Right lobe of liver (tissue), 6 donors: ENCODE measurements at regions not wholly inside any gene's neighbourhood (a gene's known extent, or its start where the extent isn't known, plus 50 kb on each side); places are given as distances from the start of the nearest gene placed in this dataset.

Experiments
- ATAC-seq, 4 donors: fragments of 200-7000 bp; cut with Tn5 transposase; one replicate each; pipeline ENCODE4 v1.9.1; 2020; ENCODE audit warnings: mild to moderate bottlenecking in 4 of 4, moderate library complexity in 4 of 4
- DNase-seq, 3 donors: peaks; one replicate each; pipeline ENCODE4 v3.0.0-alpha.2; 2020
- H3K27ac ChIP-seq, 3 donors: fragments of 200-600 bp; one replicate each; pipeline ENCODE4 v1.8.0; 2022
- H3K27me3 ChIP-seq, 2 donors: fragments of 200-600 bp; one replicate each; pipeline ENCODE4 v1.8.0; 2022
- H3K36me3 ChIP-seq, 4 donors: fragments of 200-600 bp; sonication (generic) in 1 of 4; one replicate each; pipeline versions ENCODE4 v1.5.1 to v1.8.0; 2017 to 2022; ENCODE audit warnings: control low read depth in 1 of 4
- H3K4me1 ChIP-seq, 4 donors: fragments of 200-600 bp; sonication (generic) in 1 of 4; one replicate each; pipeline versions ENCODE4 v1.5.1 to v1.8.0; 2017 to 2022; ENCODE audit warnings: control low read depth in 1 of 4
- H3K4me3 ChIP-seq, 3 donors: fragments of 200-600 bp; one replicate each; pipeline ENCODE4 v1.8.0; 2022
- H3K9me3 ChIP-seq, 4 donors: fragments of 200-600 bp; sonication (generic) in 1 of 4; one replicate each; pipeline versions ENCODE4 v1.5.1 to v1.8.0; 2017 to 2022; ENCODE audit warnings: control low read depth in 1 of 4
- CTCF ChIP-seq, 4 donors: fragments of 200-600 bp in 3 of 4; fragments of 450-650 bp in 1 of 4; IDR thresholded peaks; one replicate each; pipeline versions ENCODE4 v1.5.1 to v1.8.0; 2016 to 2022; ENCODE audit warnings: antibody characterized with exemption in 4 of 4, mild to moderate bottlenecking in 2 of 4
- POLR2A ChIP-seq: fragments of 450-650 bp; IDR thresholded peaks from one replicate; pipeline ENCODE4 v1.6.1; 2017; ENCODE audit warnings: antibody characterized with exemption, mild to moderate bottlenecking
- WGBS: methylation state at CpG from one replicate; pipeline ENCODE4 v1.1.6; 2018; ENCODE audit warnings: low coverage, low lambda C conversion rate; ENCODE audit not compliant: insufficient coverage; ENCODE audit errors: missing lambda C conversion rate; 5-methylcytosine and 5-hydroxymethylcytosine counted together
- intact Hi-C, 2 donors: fragments of 100-400 bp; cut with DNase I; formaldehyde crosslinking; loops; one replicate each; pipeline versions ENCODE4 v1.11.2 to v1.14.1; 2022
- donor health status: DM: no; HTN: yes; CAD: no.
- donor health status: DM: no; HTN: no; CAD: no.
- donor health status: DM: no; HTN: no; CAD: no.
- donor health status: DM: no; HTN: yes; CAD: no.
- donor health status: DM: no; HTN: yes; CAD: no.

DNA sequence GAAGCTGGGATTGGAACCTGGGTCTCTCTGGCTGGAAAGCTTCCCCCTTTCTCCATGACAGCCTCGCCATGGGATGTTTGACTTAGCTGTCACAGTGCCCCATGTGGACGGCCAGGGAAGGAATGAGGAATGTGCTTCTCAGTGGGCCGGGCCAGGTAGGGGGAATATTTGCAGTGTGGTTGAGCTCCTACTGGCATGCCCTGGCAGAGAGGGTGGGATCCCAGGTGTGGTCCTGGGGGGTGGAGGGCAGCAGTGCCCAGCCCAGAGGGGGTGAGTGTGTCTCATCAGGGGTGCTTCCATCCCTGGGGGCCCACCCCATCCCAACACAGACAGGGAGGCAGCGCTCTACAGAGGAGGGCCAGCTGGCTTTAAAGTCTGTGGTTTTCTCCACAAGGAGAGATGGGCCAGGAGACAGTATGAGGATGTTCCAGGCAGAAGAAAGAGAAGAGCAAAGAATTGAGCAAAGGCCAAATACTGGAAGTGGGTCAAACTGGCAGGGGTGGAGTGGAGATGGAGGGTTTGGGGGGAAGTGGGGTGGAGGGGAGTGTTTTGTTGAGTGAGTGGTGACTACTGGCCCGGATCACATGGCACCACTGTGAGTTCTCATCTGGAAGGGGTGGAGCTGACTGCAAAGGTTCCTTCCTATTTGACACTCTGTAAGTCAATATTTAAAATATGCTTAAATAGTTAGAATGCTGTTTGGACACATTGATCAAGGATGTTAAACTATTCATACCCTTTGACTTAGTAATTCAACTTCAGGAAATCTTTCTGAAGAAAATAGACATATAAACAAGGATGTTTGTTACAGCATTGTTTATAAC, 94.0 kb downstream of the MYCN start:
- Histone ChIP-seq H3K36me3 (no peaks in the 10 kb centered on the region), H3K27me3 (no peaks in the 10 kb centered on the region)
- WGBS = 63% methylated on average over 4 of the region's 5 CpGs

DNA sequence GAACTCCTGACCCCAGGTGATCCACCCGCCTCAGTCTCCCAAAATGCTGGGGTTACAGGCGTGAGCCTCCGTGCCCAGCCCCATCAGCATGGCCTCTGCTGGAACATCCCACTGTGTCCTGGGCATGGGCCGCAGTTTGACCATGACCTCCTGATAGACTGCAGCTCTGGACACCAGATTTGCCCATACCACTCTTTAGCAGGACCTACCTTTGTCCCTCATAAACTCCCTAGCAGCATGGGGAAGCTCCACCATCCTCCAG, 92.6 kb downstream of the MYCN start:
- TF ChIP-seq CTCF (IDR thresholded peaks at IDR 0.05) (no peak), POLR2A (no peak)
- intact Hi-C loops = no loop called here
- WGBS = 80% methylated on average over 1 of the region's 4 CpGs
- Histone ChIP-seq H3K27ac (no peak overlapping the region), H3K4me3 (no peak overlapping the region), H3K4me1 (peaks cover 0 to 5% (median 0%) of the 10 kb centered on the region in 4 donors), H3K36me3 (no peaks in the 10 kb centered on the region), H3K9me3 (no peaks in the 10 kb centered on the region), H3K27me3 (no peaks in the 10 kb centered on the region)
- DNase-seq (no peak), ATAC-seq (no peak)

More for the DNA sequence above, 94.0 kb downstream of the MYCN start:
- Histone ChIP-seq H3K27ac (no peak overlapping the region), H3K4me3 (no peak overlapping the region), H3K9me3 (no peaks in the 10 kb centered on the region), H3K4me1 (peaks cover 0 to 5% (median 0%) of the 10 kb centered on the region in 4 donors)
- ATAC-seq (peak in 1 of 4 donors; percentile 12), DNase-seq (no peak)
- TF ChIP-seq CTCF (IDR thresholded peaks at IDR 0.05) (peak in 1 of 4 donors; percentile 18), POLR2A (no peak)
- intact Hi-C loops = no loop called here

DNA sequence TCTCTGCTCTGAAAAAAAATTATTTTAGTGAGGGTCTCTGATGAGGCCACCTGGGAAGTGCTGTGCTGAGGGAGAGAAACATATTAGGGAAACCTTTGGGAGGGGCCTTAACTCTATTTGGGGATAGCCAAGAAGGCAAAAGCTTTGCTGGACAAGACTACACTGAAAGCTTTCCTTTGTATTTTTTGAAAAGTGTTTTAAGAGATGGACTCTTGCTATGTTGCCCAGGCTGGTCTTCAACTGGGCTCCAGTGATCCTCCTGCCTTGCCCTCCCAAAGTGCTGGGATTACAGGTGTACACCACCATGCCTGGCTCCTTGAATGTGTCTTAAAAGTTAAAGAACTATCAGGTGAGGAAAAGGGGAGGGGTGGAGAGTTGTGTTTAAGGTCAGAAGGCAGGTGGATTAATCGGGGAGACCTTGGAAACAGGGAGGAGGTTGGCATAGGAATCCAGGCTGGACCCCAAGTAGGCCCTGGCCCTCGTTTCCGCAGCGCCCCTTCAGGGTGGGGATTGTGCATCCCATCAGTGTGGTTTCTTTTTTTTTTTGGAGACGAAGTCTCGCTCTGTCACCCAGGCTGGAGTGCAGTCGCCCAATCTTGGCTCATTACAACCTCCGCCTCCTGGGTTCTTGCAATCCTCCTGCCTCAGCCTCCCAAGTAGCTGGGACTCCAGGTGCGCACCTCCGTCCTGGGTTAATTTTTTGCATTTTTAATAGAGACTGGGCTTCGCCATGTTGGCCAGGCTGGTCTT, 92.1 kb downstream of the MYCN start:
- intact Hi-C loops = no loop called here
- Histone ChIP-seq H3K4me1 (peaks cover 0 to 5% (median 0%) of the 10 kb centered on the region in 4 donors), H3K4me3 (no peak overlapping the region), H3K36me3 (no peaks in the 10 kb centered on the region), H3K27ac (no peak overlapping the region), H3K27me3 (no peaks in the 10 kb centered on the region), H3K9me3 (no peaks in the 10 kb centered on the region)
- no peak for DNase-seq
- 80% methylated on average over 3 of the region's 11 CpGs for WGBS
- no peak for ATAC-seq
- TF ChIP-seq POLR2A = no peak
- TF ChIP-seq CTCF (IDR thresholded peaks at IDR 0.05) = no peak

- Histone ChIP-seq H3K36me3 (no peaks in the 10 kb centered on the region), H3K9me3 (no peaks in the 10 kb centered on the region), H3K27ac (no peak overlapping the region), H3K4me3 (no peak overlapping the region), H3K27me3 (no peaks in the 10 kb centered on the region), H3K4me1 (peaks cover 0 to 5% (median 0%) of the 10 kb centered on the region in 4 donors)
- intact Hi-C loops = no loop called here
- DNase-seq = peak; percentile 72 to 80 (median 79)
- peak; percentile 86 to 97 (median 94) for ATAC-seq
- TF ChIP-seq POLR2A (no peak), CTCF (IDR thresholded peaks at IDR 0.05) (no peak)
- 23% methylated on average over 8 of the region's 8 CpGs for WGBS
Observed at GRCh38 chr2:16031848-16032159, 91.5 kb downstream of the MYCN start.
